ENCODE measurements at regions not wholly inside any gene's neighbourhood (a gene's known extent, or its start where the extent isn't known, plus 50 kb on each side); places are given as distances from the start of the nearest gene placed in this dataset.

- Histone ChIP-seq H3K4me3 (ENCODE audit: low read depth, low read length) (no peak overlapping the region), H3K36me3 (no peaks in the 10 kb centered on the region), H3K27me3 (no peaks in the 10 kb centered on the region), H3K4me1 (no peaks in the 10 kb centered on the region), H3K9me3 (no peaks in the 10 kb centered on the region)
- no peak for DNase-seq
- TF ChIP-seq CTCF (IDR thresholded peaks at IDR 0.05; ENCODE audit: low read depth, low read length) = no peak
Measured at GRCh38 chr6:76742919-76743318, 670.5 kb upstream of the IMPG1 start.

GRCh38 chr6:76719449-76719848, 647.0 kb upstream of the IMPG1 start:
- Histone ChIP-seq H3K9me3 (peaks cover 2% of the 10 kb centered on the region; the same call in 1 of the 2 replicates), H3K27me3 (no peaks in the 10 kb centered on the region), H3K4me1 (no peaks in the 10 kb centered on the region), H3K36me3 (no peaks in the 10 kb centered on the region), H3K4me3 (ENCODE audit: low read depth, low read length) (no peak overlapping the region)
- TF ChIP-seq CTCF (IDR thresholded peaks at IDR 0.05; ENCODE audit: low read depth, low read length) = no peak
- no peak for DNase-seq

- Histone ChIP-seq H3K4me1 (no peaks in the 10 kb centered on the region), H3K36me3 (no peaks in the 10 kb centered on the region), H3K4me3 (ENCODE audit: low read depth, low read length) (no peak overlapping the region), H3K9me3 (no peaks in the 10 kb centered on the region), H3K27me3 (no peaks in the 10 kb centered on the region)
- DNase-seq = no peak
- no peak for TF ChIP-seq CTCF (IDR thresholded peaks at IDR 0.05; ENCODE audit: low read depth, low read length)
Measured at GRCh38 chr6:76708641-76709331, 636.3 kb upstream of the IMPG1 start.

- Histone ChIP-seq H3K4me1 (no peaks in the 10 kb centered on the region), H3K4me3 (ENCODE audit: low read depth, low read length) (no peak overlapping the region), H3K27me3 (no peaks in the 10 kb centered on the region), H3K9me3 (no peaks in the 10 kb centered on the region), H3K36me3 (no peaks in the 10 kb centered on the region)
- DNase-seq = no peak
- TF ChIP-seq CTCF (IDR thresholded peaks at IDR 0.05; ENCODE audit: low read depth, low read length) = no peak
Measured at GRCh38 chr6:76707630-76708029, 635.2 kb upstream of the IMPG1 start.

DNA sequence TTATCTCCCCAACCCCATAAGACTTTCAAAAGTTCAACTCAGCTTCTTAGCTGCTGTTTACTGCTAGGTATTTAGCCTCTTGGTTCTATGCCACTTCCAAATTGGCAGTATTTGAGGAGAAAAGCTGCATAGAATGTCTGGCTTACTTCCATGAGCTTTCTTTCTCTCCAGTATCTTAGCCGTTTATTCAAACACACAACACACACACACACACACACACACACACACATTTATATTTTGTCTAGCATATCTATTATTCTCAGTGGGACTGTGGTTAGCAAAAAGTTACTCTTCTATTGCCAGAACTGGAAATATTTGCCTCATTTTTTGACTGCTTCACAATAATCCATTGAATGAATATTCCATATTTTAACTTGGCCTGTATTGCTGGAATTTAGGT, 634.2 kb upstream of the IMPG1 start:
- no peak for DNase-seq
- Histone ChIP-seq H3K4me1 (no peaks in the 10 kb centered on the region), H3K27me3 (no peaks in the 10 kb centered on the region), H3K36me3 (no peaks in the 10 kb centered on the region), H3K4me3 (ENCODE audit: low read depth, low read length) (no peak overlapping the region), H3K9me3 (no peaks in the 10 kb centered on the region)
- TF ChIP-seq CTCF (IDR thresholded peaks at IDR 0.05; ENCODE audit: low read depth, low read length) = no peak

- no peak for DNase-seq
- H3K27me3 ChIP-seq = no peaks in the 10 kb centered on the region
- H3K9me3 ChIP-seq = no peaks in the 10 kb centered on the region
- H3K4me1 ChIP-seq = no peaks in the 10 kb centered on the region
- no peaks in the 10 kb centered on the region for H3K36me3 ChIP-seq
- no peak for TF ChIP-seq CTCF (IDR thresholded peaks at IDR 0.05; ENCODE audit: low read depth, low read length)
- no peak overlapping the region for H3K4me3 ChIP-seq (ENCODE audit: low read depth, low read length)
Measured at GRCh38 chr6:76706086-76706485, 633.6 kb upstream of the IMPG1 start.

Measured in BE2C (cell line).